Uterus (tissue), 2 donors: ENCODE measurements at regions not wholly inside any gene's neighbourhood (a gene's known extent, or its start where the extent isn't known, plus 50 kb on each side); places are given as distances from the start of the nearest gene placed in this dataset.

ENCODE experiments used
- POLR2A ChIP-seq, 2 donors: fragments of 450-650 bp; IDR thresholded peaks; one replicate each; pipeline ENCODE4 v1.6.1; 2016; ENCODE audit warnings: antibody characterized with exemption in 2 of 2, mild to moderate bottlenecking in 1 of 2, moderate library complexity in 1 of 2
- TF ChIP-seq, protein P1 (sequence below), 4 experiments: fragments of 200-600 bp in 2 of 4; fragments of 450-650 bp in 2 of 4; sonication (generic) in 2 of 4; IDR thresholded peaks; one replicate each; pipeline ENCODE4 v1.5.1; 2016 to 2019; ENCODE audit warnings: antibody characterized with exemption in 4 of 4, mild to moderate bottlenecking in 2 of 4, moderate library complexity in 1 of 4

DNA sequence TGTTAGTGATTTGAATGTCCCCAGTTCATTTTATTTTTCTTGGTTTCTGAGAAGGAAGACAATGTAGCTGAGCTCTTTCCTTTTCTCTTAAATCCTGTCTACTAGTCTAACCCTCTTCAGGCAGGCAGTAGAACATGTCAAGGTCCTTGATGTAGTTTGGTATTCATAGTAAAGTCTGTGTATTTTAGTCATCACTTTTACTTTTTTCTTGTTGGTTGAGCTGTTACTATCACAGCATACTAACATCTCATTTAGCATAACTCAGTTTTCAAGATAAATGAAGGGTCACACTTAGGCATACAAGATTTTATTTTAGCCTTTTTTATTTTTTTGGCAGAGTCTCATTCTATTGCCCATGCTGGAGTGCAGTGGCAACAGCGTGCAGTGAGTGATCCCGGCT lies 70.5 kb downstream of the KPNA2 start:
- TF ChIP-seq, protein P1, sequence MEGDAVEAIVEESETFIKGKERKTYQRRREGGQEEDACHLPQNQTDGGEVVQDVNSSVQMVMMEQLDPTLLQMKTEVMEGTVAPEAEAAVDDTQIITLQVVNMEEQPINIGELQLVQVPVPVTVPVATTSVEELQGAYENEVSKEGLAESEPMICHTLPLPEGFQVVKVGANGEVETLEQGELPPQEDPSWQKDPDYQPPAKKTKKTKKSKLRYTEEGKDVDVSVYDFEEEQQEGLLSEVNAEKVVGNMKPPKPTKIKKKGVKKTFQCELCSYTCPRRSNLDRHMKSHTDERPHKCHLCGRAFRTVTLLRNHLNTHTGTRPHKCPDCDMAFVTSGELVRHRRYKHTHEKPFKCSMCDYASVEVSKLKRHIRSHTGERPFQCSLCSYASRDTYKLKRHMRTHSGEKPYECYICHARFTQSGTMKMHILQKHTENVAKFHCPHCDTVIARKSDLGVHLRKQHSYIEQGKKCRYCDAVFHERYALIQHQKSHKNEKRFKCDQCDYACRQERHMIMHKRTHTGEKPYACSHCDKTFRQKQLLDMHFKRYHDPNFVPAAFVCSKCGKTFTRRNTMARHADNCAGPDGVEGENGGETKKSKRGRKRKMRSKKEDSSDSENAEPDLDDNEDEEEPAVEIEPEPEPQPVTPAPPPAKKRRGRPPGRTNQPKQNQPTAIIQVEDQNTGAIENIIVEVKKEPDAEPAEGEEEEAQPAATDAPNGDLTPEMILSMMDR (IDR thresholded peaks at IDR 0.05), result no peak
- no peak for TF ChIP-seq POLR2A (IDR thresholded peaks at IDR 0.05)
